H9 (cell line): ENCODE measurements at regions not wholly inside any gene's neighbourhood (a gene's known extent, or its start where the extent isn't known, plus 50 kb on each side); places are given as distances from the start of the nearest gene placed in this dataset.

Source experiments
- DNase-seq: peaks from one replicate; pipeline ENCODE4 v3.0.0-alpha.2; 2017
- H2AFZ ChIP-seq: one replicate; pipeline ENCODE4 v1.6.1; 2013; ENCODE audit warnings: mild to moderate bottlenecking, low read length, control low read depth, moderate library complexity
- H2AK5ac ChIP-seq: 2 replicates; pipeline ENCODE4 v1.6.1; 2013; ENCODE audit warnings: low read length, control low read depth, mixed read lengths; ENCODE audit not compliant: insufficient read length
- H2BK120ac ChIP-seq: one replicate; pipeline ENCODE4 v1.6.1; 2013; ENCODE audit warnings: low read depth, mild to moderate bottlenecking, low read length, control low read depth, inconsistent platforms; ENCODE audit not compliant: poor library complexity, severe bottlenecking
- H2BK12ac ChIP-seq: 2 replicates; pipeline ENCODE4 v1.6.1; 2013; ENCODE audit warnings: low read length, control low read depth, mixed read lengths, low read depth; ENCODE audit not compliant: insufficient read length
- H2BK15ac ChIP-seq: 2 replicates; pipeline ENCODE4 v1.6.1; 2013; ENCODE audit warnings: low read depth, low read length, control low read depth
- H2BK20ac ChIP-seq: one replicate; pipeline ENCODE4 v1.6.1; 2013; ENCODE audit warnings: low read depth, mild to moderate bottlenecking, low read length, control low read depth, inconsistent platforms; ENCODE audit not compliant: poor library complexity, severe bottlenecking
- H2BK5ac ChIP-seq: 2 replicates; pipeline ENCODE4 v1.6.1; 2013; ENCODE audit warnings: low read length, control low read depth, mixed read lengths; ENCODE audit not compliant: insufficient read length
- H3K14ac ChIP-seq: 2 replicates; pipeline ENCODE4 v1.6.1; 2013; ENCODE audit warnings: low read length, control low read depth; ENCODE audit not compliant: insufficient read depth
- H3K18ac ChIP-seq: 2 replicates; pipeline ENCODE4 v1.6.1; 2013; ENCODE audit warnings: low read depth, mild to moderate bottlenecking, mixed read lengths, low read length, control low read depth; ENCODE audit not compliant: insufficient read length
- H3K23ac ChIP-seq: 2 replicates; pipeline ENCODE4 v1.6.1; 2013; ENCODE audit warnings: low read length, control low read depth, mixed read lengths, low read depth; ENCODE audit not compliant: insufficient read length
- H3K23me2 ChIP-seq: 2 replicates; pipeline ENCODE4 v1.6.1; 2013; ENCODE audit warnings: low read depth, mild to moderate bottlenecking, mixed read lengths, low read length, control low read depth; ENCODE audit not compliant: insufficient read length, poor library complexity, severe bottlenecking
- H3K27ac ChIP-seq: 2 replicates; pipeline ENCODE4 v1.5.1; 2013; ENCODE audit warnings: low read length, control low read depth, mixed read lengths, low read depth; ENCODE audit not compliant: insufficient read length
- H3K27me3 ChIP-seq: 2 replicates; pipeline ENCODE4 v1.6.1; 2013; ENCODE audit warnings: low read length, control low read depth, inconsistent platforms; ENCODE audit not compliant: insufficient read depth
- H3K4ac ChIP-seq: 2 replicates; pipeline ENCODE4 v1.6.1; 2013; ENCODE audit warnings: low read depth, mild to moderate bottlenecking, control low read depth, inconsistent platforms, low read length, moderate library complexity
- H3K4me1 ChIP-seq: 2 replicates; pipeline ENCODE4 v1.6.1; 2013; ENCODE audit warnings: low read length, control low read depth, inconsistent platforms; ENCODE audit not compliant: insufficient read depth
- H3K4me2 ChIP-seq: 2 replicates; pipeline ENCODE4 v1.6.1; 2013; ENCODE audit warnings: low read length, control low read depth, mixed read lengths; ENCODE audit not compliant: insufficient read length, insufficient read depth
- H3K56ac ChIP-seq: 2 replicates; pipeline ENCODE4 v1.6.1; 2013; ENCODE audit warnings: low read depth, mild to moderate bottlenecking, mixed read lengths, low read length, control low read depth; ENCODE audit not compliant: insufficient read length
- H3K79me1 ChIP-seq: 2 replicates; pipeline ENCODE4 v1.6.1; 2013; ENCODE audit warnings: low read depth, mild to moderate bottlenecking, moderate library complexity, low read length, control low read depth, inconsistent platforms; ENCODE audit not compliant: insufficient read depth, poor library complexity, severe bottlenecking
- H3K79me2 ChIP-seq: 2 replicates; pipeline ENCODE4 v1.6.1; 2013; ENCODE audit warnings: low read length, control low read depth, inconsistent platforms; ENCODE audit not compliant: insufficient read depth
- H3K9ac ChIP-seq: 2 replicates; pipeline ENCODE4 v1.6.1; 2013; ENCODE audit warnings: low read length, control low read depth, mixed read lengths; ENCODE audit not compliant: insufficient read length; ENCODE audit errors: extremely low read depth
- H3K9me3 ChIP-seq: one replicate; pipeline ENCODE4 v1.6.1; 2013; ENCODE audit warnings: low read depth, low read length, inconsistent platforms; ENCODE audit not compliant: control insufficient read depth
- H3T11ph ChIP-seq: one replicate; pipeline ENCODE4 v1.6.1; 2013; ENCODE audit warnings: mild to moderate bottlenecking, low read length, control low read depth, inconsistent platforms
- H4K20me1 ChIP-seq: one replicate; pipeline ENCODE4 v1.6.1; 2013; ENCODE audit not compliant: control insufficient read depth, insufficient read length, insufficient read depth
- H4K5ac ChIP-seq: 2 replicates; pipeline ENCODE4 v1.6.1; 2013; ENCODE audit warnings: low read depth, mild to moderate bottlenecking, mixed read lengths, low read length, control low read depth; ENCODE audit not compliant: insufficient read length
- H4K8ac ChIP-seq: replicated peaks from 2 replicates; pipeline ENCODE4 v1.6.1; 2013; ENCODE audit warnings: low read length, control low read depth, mixed read lengths, low read depth; ENCODE audit not compliant: insufficient read length
- H4K91ac ChIP-seq: 2 replicates; pipeline ENCODE4 v1.6.1; 2013; ENCODE audit warnings: low read depth, mild to moderate bottlenecking, moderate library complexity, mixed read lengths, low read length, control low read depth; ENCODE audit not compliant: insufficient read length
- H3K27ac Mint-ChIP-seq, 3 experiments: 2 replicates in 2 of 3; 3 replicates in 1 of 3; pipeline ENCODE4 v1.8.0; 2020 to 2021; ENCODE audit warnings: mixed read lengths in 3 of 3, mild to moderate bottlenecking in 1 of 3, moderate library complexity in 1 of 3
- H3K27me3 Mint-ChIP-seq: 2 replicates; pipeline ENCODE4 v1.8.0; 2021; ENCODE audit warnings: low read depth, mild to moderate bottlenecking, moderate library complexity, mixed read lengths
- H3K36me3 Mint-ChIP-seq, 3 experiments: 2 replicates in 2 of 3; 3 replicates in 1 of 3; pipeline ENCODE4 v1.8.0; 2020 to 2021; ENCODE audit warnings: low read depth in 3 of 3, mixed read lengths in 3 of 3; ENCODE audit not compliant: insufficient read depth in 1 of 3
- H3K4me1 Mint-ChIP-seq, 2 experiments: 2 replicates each; pipeline ENCODE4 v1.8.0; 2020; ENCODE audit warnings: mixed read lengths in 2 of 2
- H3K4me3 Mint-ChIP-seq, 2 experiments: 2 replicates in 1 of 2; 3 replicates in 1 of 2; pipeline ENCODE4 v1.8.0; 2020 to 2021; ENCODE audit warnings: mild to moderate bottlenecking in 2 of 2, mixed read lengths in 2 of 2, moderate library complexity in 1 of 2
- H3K9me3 Mint-ChIP-seq, 2 experiments: 2 replicates in 1 of 2; 3 replicates in 1 of 2; pipeline ENCODE4 v1.8.0; 2020; ENCODE audit warnings: mild to moderate bottlenecking in 2 of 2, mixed read lengths in 2 of 2, moderate library complexity in 1 of 2
- CTCF ChIP-seq: fragments of 200-600 bp; sonication (generic); conservative IDR thresholded peaks from 3 replicates; pipeline ENCODE4 v1.8.0; 2021; ENCODE audit warnings: antibody characterized with exemption, mild to moderate bottlenecking
- WGBS: extraction: QIAGEN DNeasy Blood & Tissue Kit; methylation state at CpG from one replicate; pipeline ENCODE4 v1.1.7; 2013; ENCODE audit warnings: missing lambda C conversion rate, low lambda C conversion rate, mixed read lengths; ENCODE audit not compliant: insufficient read length; ENCODE audit errors: extremely low coverage; 5-methylcytosine and 5-hydroxymethylcytosine counted together

- H3K27me3 Mint-ChIP-seq = no peaks in the 10 kb centered on the region
- WGBS = no CpG with 5 or more reads among the region's 2 CpGs
- no peak overlapping the region for H2BK5ac ChIP-seq
- H3K4me1 ChIP-seq = no peaks in the 10 kb centered on the region
- no peaks in the 10 kb centered on the region for H3K23me2 ChIP-seq
- no peak overlapping the region for H3K9ac ChIP-seq
- no peaks in the 10 kb centered on the region; a peak in 1 of 7 replicates for H3K36me3 Mint-ChIP-seq
- H3K27me3 ChIP-seq = no peaks in the 10 kb centered on the region
- no peak overlapping the region for H3K14ac ChIP-seq
- no peak overlapping the region for H2BK120ac ChIP-seq
- no peak overlapping the region for H3K27ac ChIP-seq
- H2AK5ac ChIP-seq = no peak overlapping the region
- no peak overlapping the region for H3T11ph ChIP-seq
- H2BK12ac ChIP-seq = no peak overlapping the region
- H3K9me3 Mint-ChIP-seq = no peaks in the 10 kb centered on the region
- H3K4ac ChIP-seq = no peak overlapping the region
- H3K9me3 ChIP-seq = no peaks in the 10 kb centered on the region
- H3K27ac Mint-ChIP-seq = peak overlapping the region in 1 of 3 experiments; percentile 0; a peak in 1 of 7 replicates
- H3K18ac ChIP-seq = no peak overlapping the region
- H2BK20ac ChIP-seq = no peak overlapping the region
- peaks cover 11 to 13% of the 10 kb centered on the region in 2 experiments for H3K4me1 Mint-ChIP-seq
- no peak overlapping the region for H3K4me2 ChIP-seq
- H3K79me2 ChIP-seq = no peaks in the 10 kb centered on the region
- no peak overlapping the region for H4K5ac ChIP-seq
- peak; percentile 28 for DNase-seq
- H3K4me3 Mint-ChIP-seq = no peak overlapping the region
- H3K79me1 ChIP-seq = no peaks in the 10 kb centered on the region
- H4K20me1 ChIP-seq = no peaks in the 10 kb centered on the region
- TF ChIP-seq CTCF = peak; percentile 39; the same call in 2 of the 3 replicates
- H2BK15ac ChIP-seq = no peak overlapping the region
- H4K8ac ChIP-seq = no peak overlapping the region
- peak overlapping the region; percentile 10 for H2AFZ ChIP-seq
- H3K56ac ChIP-seq = no peak overlapping the region
- H4K91ac ChIP-seq = no peak overlapping the region
- no peak overlapping the region for H3K23ac ChIP-seq
These were observed 725.2 kb downstream of the CPS1 start for GRCh38 chr2:211281430-211282073.
